ENCODE measurements at regions not wholly inside any gene's neighbourhood (a gene's known extent, or its start where the extent isn't known, plus 50 kb on each side); places are given as distances from the start of the nearest gene placed in this dataset.

- Histone ChIP-seq H3K27ac (ENCODE audit: low read depth in 1 of 2, low read length in 1 of 2) (no peak overlapping the region), H3K27me3 (ENCODE audit: control insufficient read depth in 3 of 3, insufficient read depth in 3 of 3, low read length in 2 of 3) (no peaks in the 10 kb centered on the region), H3K4me1 (ENCODE audit: control insufficient read depth in 5 of 5, insufficient read depth in 5 of 5, low read length in 5 of 5) (no peaks in the 10 kb centered on the region), H3K9me3 (ENCODE audit: control insufficient read depth in 4 of 4, insufficient read depth in 3 of 4, low read length in 3 of 4) (peaks cover 0 to 4% (median 0%) of the 10 kb centered on the region in 4 donors), H3K9ac (ENCODE audit: insufficient read depth in 1 of 2, low read length in 2 of 2) (no peak overlapping the region), H3K36me3 (ENCODE audit: control insufficient read depth in 4 of 4, insufficient read depth in 4 of 4, low read length in 4 of 4) (no peaks in the 10 kb centered on the region), H3K4me3 (no peak overlapping the region)
- TF ChIP-seq, protein P1, sequence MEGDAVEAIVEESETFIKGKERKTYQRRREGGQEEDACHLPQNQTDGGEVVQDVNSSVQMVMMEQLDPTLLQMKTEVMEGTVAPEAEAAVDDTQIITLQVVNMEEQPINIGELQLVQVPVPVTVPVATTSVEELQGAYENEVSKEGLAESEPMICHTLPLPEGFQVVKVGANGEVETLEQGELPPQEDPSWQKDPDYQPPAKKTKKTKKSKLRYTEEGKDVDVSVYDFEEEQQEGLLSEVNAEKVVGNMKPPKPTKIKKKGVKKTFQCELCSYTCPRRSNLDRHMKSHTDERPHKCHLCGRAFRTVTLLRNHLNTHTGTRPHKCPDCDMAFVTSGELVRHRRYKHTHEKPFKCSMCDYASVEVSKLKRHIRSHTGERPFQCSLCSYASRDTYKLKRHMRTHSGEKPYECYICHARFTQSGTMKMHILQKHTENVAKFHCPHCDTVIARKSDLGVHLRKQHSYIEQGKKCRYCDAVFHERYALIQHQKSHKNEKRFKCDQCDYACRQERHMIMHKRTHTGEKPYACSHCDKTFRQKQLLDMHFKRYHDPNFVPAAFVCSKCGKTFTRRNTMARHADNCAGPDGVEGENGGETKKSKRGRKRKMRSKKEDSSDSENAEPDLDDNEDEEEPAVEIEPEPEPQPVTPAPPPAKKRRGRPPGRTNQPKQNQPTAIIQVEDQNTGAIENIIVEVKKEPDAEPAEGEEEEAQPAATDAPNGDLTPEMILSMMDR (IDR thresholded peaks at IDR 0.05; ENCODE audit: control extremely low read depth, extremely low read depth) = no peak
- DNase-seq (no peak), ATAC-seq (ENCODE audit: insufficient read depth, low FRiP score) (no peak)
- WGBS, 2 donors = 87 to 93% methylated on average over 8 of the region's 8 CpGs
These were observed 689.9 kb downstream of the MATN1 start for GRCh38 chr1:30033256-30034104.

DNA sequence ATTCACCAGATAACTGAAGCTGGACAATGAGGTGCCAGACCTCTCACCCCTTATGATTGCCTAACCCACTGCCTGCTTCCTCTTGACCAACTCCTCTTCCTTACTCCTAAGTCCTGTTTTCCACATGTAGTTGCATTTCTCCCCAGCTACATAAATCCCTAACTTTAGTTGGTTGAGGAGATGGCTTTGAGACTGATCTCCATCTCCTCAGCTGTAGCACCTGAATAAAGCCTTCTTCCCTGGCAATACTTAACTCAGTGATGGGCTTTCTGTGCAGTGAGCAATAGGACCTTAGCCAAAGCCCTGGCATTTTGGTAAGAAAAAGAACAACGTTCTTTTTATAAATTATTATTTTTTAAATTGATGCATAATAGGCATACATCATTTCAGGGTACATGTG, 691.1 kb downstream of the MATN1 start:
- H3K27ac ChIP-seq (ENCODE audit: low read depth in 1 of 2, low read length in 1 of 2) = no peak overlapping the region
- 80 to 95% methylated on average over 1 of the region's 1 CpG for WGBS, 2 donors
- ATAC-seq (ENCODE audit: insufficient read depth, low FRiP score) (no peak), DNase-seq (no peak)
- peaks cover 0 to 4% (median 0%) of the 10 kb centered on the region in 4 donors for H3K9me3 ChIP-seq (ENCODE audit: control insufficient read depth in 4 of 4, insufficient read depth in 3 of 4, low read length in 3 of 4)
- H3K9ac ChIP-seq (ENCODE audit: insufficient read depth in 1 of 2, low read length in 2 of 2) = no peak overlapping the region
- no peak overlapping the region for H3K4me3 ChIP-seq
- H3K27me3 ChIP-seq (ENCODE audit: control insufficient read depth in 3 of 3, insufficient read depth in 3 of 3, low read length in 2 of 3) = no peaks in the 10 kb centered on the region
- H3K36me3 ChIP-seq (ENCODE audit: control insufficient read depth in 4 of 4, insufficient read depth in 4 of 4, low read length in 4 of 4) = no peaks in the 10 kb centered on the region
- H3K4me1 ChIP-seq (ENCODE audit: control insufficient read depth in 5 of 5, insufficient read depth in 5 of 5, low read length in 5 of 5) = no peaks in the 10 kb centered on the region
- TF ChIP-seq, protein P1 (IDR thresholded peaks at IDR 0.05; ENCODE audit: control extremely low read depth, extremely low read depth) = no peak

DNA sequence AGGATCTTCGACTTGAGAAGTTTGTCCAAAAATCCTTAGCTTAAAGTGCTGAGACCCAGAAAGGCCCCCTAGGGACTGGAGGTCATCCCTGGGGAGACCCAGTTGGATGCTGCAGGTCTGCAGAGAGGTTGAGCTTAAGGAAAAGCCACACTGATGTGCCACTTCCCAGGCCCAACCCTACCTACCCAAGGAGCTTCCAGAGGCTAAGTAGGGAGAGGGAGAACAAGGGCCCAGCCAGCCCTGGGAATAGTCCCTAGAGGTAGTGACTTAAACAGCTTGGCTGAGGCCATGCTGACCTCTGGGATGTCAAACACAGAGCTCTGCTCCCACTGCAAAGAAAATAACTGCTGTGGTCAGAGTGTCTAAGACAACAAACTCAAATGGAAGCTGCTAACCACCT, 693.7 kb downstream of the MATN1 start:
- no peaks in the 10 kb centered on the region for H3K36me3 ChIP-seq (ENCODE audit: control insufficient read depth in 4 of 4, insufficient read depth in 4 of 4, low read length in 4 of 4)
- H3K9ac ChIP-seq (ENCODE audit: insufficient read depth in 1 of 2, low read length in 2 of 2) = no peak overlapping the region
- no peaks in the 10 kb centered on the region for H3K27me3 ChIP-seq (ENCODE audit: control insufficient read depth in 3 of 3, insufficient read depth in 3 of 3, low read length in 2 of 3)
- no peak for ATAC-seq (ENCODE audit: insufficient read depth, low FRiP score)
- no peak overlapping the region for H3K27ac ChIP-seq (ENCODE audit: low read depth in 1 of 2, low read length in 1 of 2)
- H3K4me1 ChIP-seq (ENCODE audit: control insufficient read depth in 5 of 5, insufficient read depth in 5 of 5, low read length in 5 of 5) = no peaks in the 10 kb centered on the region
- WGBS, 2 donors = 53 to 84% methylated on average over 1 of the region's 1 CpG
- no peak for DNase-seq
- H3K9me3 ChIP-seq (ENCODE audit: control insufficient read depth in 4 of 4, insufficient read depth in 3 of 4, low read length in 3 of 4) = peaks cover 0 to 4% (median 0%) of the 10 kb centered on the region in 4 donors
- TF ChIP-seq, protein P1 (IDR thresholded peaks at IDR 0.05; ENCODE audit: control extremely low read depth, extremely low read depth) = no peak
- H3K4me3 ChIP-seq = no peak overlapping the region
